ENCODE measurements at regions not wholly inside any gene's neighbourhood (a gene's known extent, or its start where the extent isn't known, plus 50 kb on each side); places are given as distances from the start of the nearest gene placed in this dataset.

GRCh38 chr2:122075381-122075780 lies 319.9 kb downstream of the TSN start:
- H3K4me2 ChIP-seq (ENCODE audit: low read depth, low read length, poor library complexity, severe bottlenecking): no peak overlapping the region
- no peaks in the 10 kb centered on the region for H3K27me3 ChIP-seq (ENCODE audit: low read length)
- H3K9me3 ChIP-seq (ENCODE audit: low read length): no peaks in the 10 kb centered on the region
- no peaks in the 10 kb centered on the region for H3K9me2 ChIP-seq (replicated peaks; ENCODE audit: insufficient read depth, low read length)
- no peaks in the 10 kb centered on the region for H4K20me1 ChIP-seq (ENCODE audit: insufficient read depth, low read depth, low read length)
- H3K9ac ChIP-seq (ENCODE audit: low read length): no peak overlapping the region
- no peak overlapping the region for H3K4me3 ChIP-seq (ENCODE audit: low read length)
- H3K36me3 ChIP-seq (ENCODE audit: insufficient read depth, low read length): no peaks in the 10 kb centered on the region
- H2AFZ ChIP-seq (ENCODE audit: low read length): no peak overlapping the region
- DNase-seq: no peak
- H3K4me1 ChIP-seq (ENCODE audit: low read length): peaks cover 1% of the 10 kb centered on the region
- no peaks in the 10 kb centered on the region for H3K79me2 ChIP-seq (ENCODE audit: low read length)
- no peak overlapping the region for H3K27ac ChIP-seq (ENCODE audit: low read length)

- H3K4me1 ChIP-seq (ENCODE audit: low read length): peaks cover 18% of the 10 kb centered on the region
- H3K4me3 ChIP-seq (ENCODE audit: low read length): no peak overlapping the region
- no peaks in the 10 kb centered on the region for H3K79me2 ChIP-seq (ENCODE audit: low read length)
- no peaks in the 10 kb centered on the region for H3K9me2 ChIP-seq (replicated peaks; ENCODE audit: insufficient read depth, low read length)
- no peak for DNase-seq
- no peaks in the 10 kb centered on the region for H3K27me3 ChIP-seq (ENCODE audit: low read length)
- no peaks in the 10 kb centered on the region for H4K20me1 ChIP-seq (ENCODE audit: insufficient read depth, low read depth, low read length)
- no peaks in the 10 kb centered on the region for H3K9me3 ChIP-seq (ENCODE audit: low read length)
- H3K27ac ChIP-seq (ENCODE audit: low read length): no peak overlapping the region
- no peak overlapping the region for H3K9ac ChIP-seq (ENCODE audit: low read length)
- H3K36me3 ChIP-seq (ENCODE audit: insufficient read depth, low read length): no peaks in the 10 kb centered on the region
- no peak overlapping the region for H3K4me2 ChIP-seq (ENCODE audit: low read depth, low read length, poor library complexity, severe bottlenecking)
- no peak overlapping the region for H2AFZ ChIP-seq (ENCODE audit: low read length)
Observed at GRCh38 chr2:122077114-122077513, 321.7 kb downstream of the TSN start.

- Histone ChIP-seq H3K9ac (ENCODE audit: low read length) (no peak overlapping the region), H2AFZ (ENCODE audit: low read length) (no peak overlapping the region), H3K4me1 (ENCODE audit: low read length) (peaks cover 25% of the 10 kb centered on the region)
Observed at GRCh38 chr2:122077771-122078170, 322.3 kb downstream of the TSN start.

GRCh38 chr2:122078451-122078850 lies 323.0 kb downstream of the TSN start:
- peaks cover 27% of the 10 kb centered on the region for H3K4me1 ChIP-seq (ENCODE audit: low read length)
- no peaks in the 10 kb centered on the region for H3K36me3 ChIP-seq (ENCODE audit: insufficient read depth, low read length)
- no peak overlapping the region for H2AFZ ChIP-seq (ENCODE audit: low read length)
- 0 out of 2 replicates have a peak, but pooled peaks cover 6% of the 10 kb centered on the region for H4K20me1 ChIP-seq (ENCODE audit: insufficient read depth, low read depth, low read length)
- H3K4me3 ChIP-seq (ENCODE audit: low read length): no peak overlapping the region
- H3K4me2 ChIP-seq (ENCODE audit: low read depth, low read length, poor library complexity, severe bottlenecking): no peak overlapping the region
- H3K9me3 ChIP-seq (ENCODE audit: low read length): no peaks in the 10 kb centered on the region
- no peaks in the 10 kb centered on the region for H3K9me2 ChIP-seq (replicated peaks; ENCODE audit: insufficient read depth, low read length)
- no peaks in the 10 kb centered on the region for H3K27me3 ChIP-seq (ENCODE audit: low read length)
- no peak overlapping the region for H3K9ac ChIP-seq (ENCODE audit: low read length)
- H3K27ac ChIP-seq (ENCODE audit: low read length): no peak overlapping the region
- no peak for DNase-seq
- no peaks in the 10 kb centered on the region for H3K79me2 ChIP-seq (ENCODE audit: low read length)

More at GRCh38 chr2:122077771-122078170, 322.3 kb downstream of the TSN start:
- H3K79me2 ChIP-seq (ENCODE audit: low read length): no peaks in the 10 kb centered on the region
- no peaks in the 10 kb centered on the region for H3K9me2 ChIP-seq (replicated peaks; ENCODE audit: insufficient read depth, low read length)
- no peak overlapping the region for H3K4me2 ChIP-seq (ENCODE audit: low read depth, low read length, poor library complexity, severe bottlenecking)
- no peak overlapping the region for H3K4me3 ChIP-seq (ENCODE audit: low read length)
- DNase-seq: no peak
- no peaks in the 10 kb centered on the region for H3K27me3 ChIP-seq (ENCODE audit: low read length)
- H3K27ac ChIP-seq (ENCODE audit: low read length): no peak overlapping the region
- H4K20me1 ChIP-seq (ENCODE audit: insufficient read depth, low read depth, low read length): 0 out of 2 replicates have a peak, but pooled peaks cover under 1% of the 10 kb centered on the region
- no peaks in the 10 kb centered on the region for H3K36me3 ChIP-seq (ENCODE audit: insufficient read depth, low read length)
- H3K9me3 ChIP-seq (ENCODE audit: low read length): no peaks in the 10 kb centered on the region

GRCh38 chr2:122079844-122080243 lies 324.4 kb downstream of the TSN start:
- Histone ChIP-seq H3K27me3 (ENCODE audit: low read length) (no peaks in the 10 kb centered on the region), H3K4me3 (ENCODE audit: low read length) (no peak overlapping the region), H3K4me2 (ENCODE audit: low read depth, low read length, poor library complexity, severe bottlenecking) (no peak overlapping the region), H3K9ac (ENCODE audit: low read length) (no peak overlapping the region), H3K4me1 (ENCODE audit: low read length) (peaks cover 27% of the 10 kb centered on the region), H3K79me2 (ENCODE audit: low read length) (no peaks in the 10 kb centered on the region), H3K9me3 (ENCODE audit: low read length) (no peaks in the 10 kb centered on the region), H2AFZ (ENCODE audit: low read length) (no peak overlapping the region), H3K36me3 (ENCODE audit: insufficient read depth, low read length) (no peaks in the 10 kb centered on the region), H3K9me2 (replicated peaks; ENCODE audit: insufficient read depth, low read length) (no peaks in the 10 kb centered on the region), H4K20me1 (ENCODE audit: insufficient read depth, low read depth, low read length) (0 out of 2 replicates have a peak, but pooled peaks cover 6% of the 10 kb centered on the region), H3K27ac (ENCODE audit: low read length) (no peak overlapping the region)
- DNase-seq: no peak

- H3K36me3 ChIP-seq (ENCODE audit: insufficient read depth, low read length): no peaks in the 10 kb centered on the region
- H3K9me3 ChIP-seq (ENCODE audit: low read length): no peaks in the 10 kb centered on the region
- no peaks in the 10 kb centered on the region for H3K9me2 ChIP-seq (replicated peaks; ENCODE audit: insufficient read depth, low read length)
- peaks cover 27% of the 10 kb centered on the region for H3K4me1 ChIP-seq (ENCODE audit: low read length)
- H3K79me2 ChIP-seq (ENCODE audit: low read length): no peaks in the 10 kb centered on the region
- no peak overlapping the region for H2AFZ ChIP-seq (ENCODE audit: low read length)
- H4K20me1 ChIP-seq (ENCODE audit: insufficient read depth, low read depth, low read length): 0 out of 2 replicates have a peak, but pooled peaks cover 6% of the 10 kb centered on the region
- no peak overlapping the region for H3K9ac ChIP-seq (ENCODE audit: low read length)
- H3K27me3 ChIP-seq (ENCODE audit: low read length): no peaks in the 10 kb centered on the region
- H3K4me3 ChIP-seq (ENCODE audit: low read length): no peak overlapping the region
- H3K4me2 ChIP-seq (ENCODE audit: low read depth, low read length, poor library complexity, severe bottlenecking): no peak overlapping the region
- no peak for DNase-seq
- no peak overlapping the region for H3K27ac ChIP-seq (ENCODE audit: low read length)
Observed at GRCh38 chr2:122080316-122080715, 324.9 kb downstream of the TSN start.

GRCh38 chr2:122080871-122081270 lies 325.4 kb downstream of the TSN start:
- DNase-seq: no peak
- Histone ChIP-seq H3K9me2 (replicated peaks; ENCODE audit: insufficient read depth, low read length) (no peaks in the 10 kb centered on the region), H3K79me2 (ENCODE audit: low read length) (no peaks in the 10 kb centered on the region), H2AFZ (ENCODE audit: low read length) (no peak overlapping the region), H3K4me3 (ENCODE audit: low read length) (no peak overlapping the region), H3K27ac (ENCODE audit: low read length) (no peak overlapping the region), H3K4me2 (ENCODE audit: low read depth, low read length, poor library complexity, severe bottlenecking) (peak overlapping the region; percentile 45), H3K9ac (ENCODE audit: low read length) (no peak overlapping the region), H3K9me3 (ENCODE audit: low read length) (no peaks in the 10 kb centered on the region), H4K20me1 (ENCODE audit: insufficient read depth, low read depth, low read length) (0 out of 2 replicates have a peak, but pooled peaks cover 6% of the 10 kb centered on the region), H3K27me3 (ENCODE audit: low read length) (no peaks in the 10 kb centered on the region), H3K4me1 (ENCODE audit: low read length) (peaks cover 27% of the 10 kb centered on the region), H3K36me3 (ENCODE audit: insufficient read depth, low read length) (no peaks in the 10 kb centered on the region)

GRCh38 chr2:122081751-122082150 lies 326.3 kb downstream of the TSN start:
- Histone ChIP-seq H3K79me2 (ENCODE audit: low read length) (no peaks in the 10 kb centered on the region), H3K4me2 (ENCODE audit: low read depth, low read length, poor library complexity, severe bottlenecking) (peak overlapping the region; percentile 45), H3K9me2 (replicated peaks; ENCODE audit: insufficient read depth, low read length) (no peaks in the 10 kb centered on the region), H3K9ac (ENCODE audit: low read length) (no peak overlapping the region), H3K27me3 (ENCODE audit: low read length) (no peaks in the 10 kb centered on the region), H3K36me3 (ENCODE audit: insufficient read depth, low read length) (no peaks in the 10 kb centered on the region), H3K27ac (ENCODE audit: low read length) (no peak overlapping the region), H3K4me1 (ENCODE audit: low read length) (peaks cover 27% of the 10 kb centered on the region), H3K9me3 (ENCODE audit: low read length) (no peaks in the 10 kb centered on the region), H2AFZ (ENCODE audit: low read length) (no peak overlapping the region), H3K4me3 (ENCODE audit: low read length) (no peak overlapping the region), H4K20me1 (ENCODE audit: insufficient read depth, low read depth, low read length) (0 out of 2 replicates have a peak, but pooled peaks cover 6% of the 10 kb centered on the region)
- DNase-seq: peak; percentile 83
